GM23338 (cell line): ENCODE measurements at regions not wholly inside any gene's neighbourhood (a gene's known extent, or its start where the extent isn't known, plus 50 kb on each side); places are given as distances from the start of the nearest gene placed in this dataset.

Source experiments
- EZH2phosphoT487 ChIP-seq: fragments of 200-600 bp; sonication (generic); IDR thresholded peaks from one replicate; pipeline ENCODE4 v1.8.1; 2018; ENCODE audit warnings: antibody characterized with exemption; ENCODE audit not compliant: unreplicated experiment
- JUNB ChIP-seq: IDR thresholded peaks from one replicate; pipeline ENCODE4 v1.6.1; 2016; ENCODE audit warnings: antibody characterized with exemption; ENCODE audit not compliant: unreplicated experiment
- TF ChIP-seq, protein P1 (sequence below): IDR thresholded peaks from one replicate; pipeline ENCODE4 v1.6.1; 2018; ENCODE audit warnings: antibody characterized with exemption; ENCODE audit not compliant: unreplicated experiment
- TF ChIP-seq, protein P2 (sequence below), 2 experiments: fragments of 200-600 bp in 1 of 2; sonication (generic) in 1 of 2; conservative IDR thresholded peaks; 2 replicates each; pipeline versions ENCODE4 v1.5.1 to v1.6.1; 2016 to 2017; ENCODE audit warnings: antibody characterized with exemption in 2 of 2, low read depth in 2 of 2, mild to moderate bottlenecking in 2 of 2, moderate library complexity in 1 of 2

DNA sequence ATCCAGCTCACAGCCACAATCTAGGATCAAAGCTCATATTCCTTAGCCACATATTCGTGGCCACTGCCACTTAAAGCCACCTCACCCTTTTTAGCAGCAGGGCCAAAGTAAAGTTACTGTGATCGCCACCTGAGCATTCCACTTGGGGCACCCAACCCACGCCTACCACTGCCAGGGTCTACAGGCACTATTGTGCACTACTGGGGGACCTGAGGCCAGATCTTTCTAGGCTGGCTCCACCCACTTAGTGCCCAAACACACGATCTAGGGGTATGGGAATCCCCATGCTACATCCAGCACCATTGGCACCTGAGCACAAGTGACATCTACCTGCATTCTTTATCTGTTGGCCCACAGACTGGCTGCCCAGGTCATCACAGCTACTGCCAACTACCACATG is 517.9 kb upstream of the PRR20A start:
- TF ChIP-seq JUNB (no peak), EZH2phosphoT487 (no peak)
- TF ChIP-seq, protein P1, sequence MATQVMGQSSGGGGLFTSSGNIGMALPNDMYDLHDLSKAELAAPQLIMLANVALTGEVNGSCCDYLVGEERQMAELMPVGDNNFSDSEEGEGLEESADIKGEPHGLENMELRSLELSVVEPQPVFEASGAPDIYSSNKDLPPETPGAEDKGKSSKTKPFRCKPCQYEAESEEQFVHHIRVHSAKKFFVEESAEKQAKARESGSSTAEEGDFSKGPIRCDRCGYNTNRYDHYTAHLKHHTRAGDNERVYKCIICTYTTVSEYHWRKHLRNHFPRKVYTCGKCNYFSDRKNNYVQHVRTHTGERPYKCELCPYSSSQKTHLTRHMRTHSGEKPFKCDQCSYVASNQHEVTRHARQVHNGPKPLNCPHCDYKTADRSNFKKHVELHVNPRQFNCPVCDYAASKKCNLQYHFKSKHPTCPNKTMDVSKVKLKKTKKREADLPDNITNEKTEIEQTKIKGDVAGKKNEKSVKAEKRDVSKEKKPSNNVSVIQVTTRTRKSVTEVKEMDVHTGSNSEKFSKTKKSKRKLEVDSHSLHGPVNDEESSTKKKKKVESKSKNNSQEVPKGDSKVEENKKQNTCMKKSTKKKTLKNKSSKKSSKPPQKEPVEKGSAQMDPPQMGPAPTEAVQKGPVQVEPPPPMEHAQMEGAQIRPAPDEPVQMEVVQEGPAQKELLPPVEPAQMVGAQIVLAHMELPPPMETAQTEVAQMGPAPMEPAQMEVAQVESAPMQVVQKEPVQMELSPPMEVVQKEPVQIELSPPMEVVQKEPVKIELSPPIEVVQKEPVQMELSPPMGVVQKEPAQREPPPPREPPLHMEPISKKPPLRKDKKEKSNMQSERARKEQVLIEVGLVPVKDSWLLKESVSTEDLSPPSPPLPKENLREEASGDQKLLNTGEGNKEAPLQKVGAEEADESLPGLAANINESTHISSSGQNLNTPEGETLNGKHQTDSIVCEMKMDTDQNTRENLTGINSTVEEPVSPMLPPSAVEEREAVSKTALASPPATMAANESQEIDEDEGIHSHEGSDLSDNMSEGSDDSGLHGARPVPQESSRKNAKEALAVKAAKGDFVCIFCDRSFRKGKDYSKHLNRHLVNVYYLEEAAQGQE = no peak
- TF ChIP-seq, protein P2, sequence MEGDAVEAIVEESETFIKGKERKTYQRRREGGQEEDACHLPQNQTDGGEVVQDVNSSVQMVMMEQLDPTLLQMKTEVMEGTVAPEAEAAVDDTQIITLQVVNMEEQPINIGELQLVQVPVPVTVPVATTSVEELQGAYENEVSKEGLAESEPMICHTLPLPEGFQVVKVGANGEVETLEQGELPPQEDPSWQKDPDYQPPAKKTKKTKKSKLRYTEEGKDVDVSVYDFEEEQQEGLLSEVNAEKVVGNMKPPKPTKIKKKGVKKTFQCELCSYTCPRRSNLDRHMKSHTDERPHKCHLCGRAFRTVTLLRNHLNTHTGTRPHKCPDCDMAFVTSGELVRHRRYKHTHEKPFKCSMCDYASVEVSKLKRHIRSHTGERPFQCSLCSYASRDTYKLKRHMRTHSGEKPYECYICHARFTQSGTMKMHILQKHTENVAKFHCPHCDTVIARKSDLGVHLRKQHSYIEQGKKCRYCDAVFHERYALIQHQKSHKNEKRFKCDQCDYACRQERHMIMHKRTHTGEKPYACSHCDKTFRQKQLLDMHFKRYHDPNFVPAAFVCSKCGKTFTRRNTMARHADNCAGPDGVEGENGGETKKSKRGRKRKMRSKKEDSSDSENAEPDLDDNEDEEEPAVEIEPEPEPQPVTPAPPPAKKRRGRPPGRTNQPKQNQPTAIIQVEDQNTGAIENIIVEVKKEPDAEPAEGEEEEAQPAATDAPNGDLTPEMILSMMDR (conservative IDR thresholded peaks at IDR 0.05; ENCODE audit: low read depth in 2 of 2) = no peak
